Testis (tissue), 2 donors: ENCODE measurements at regions not wholly inside any gene's neighbourhood (a gene's known extent, or its start where the extent isn't known, plus 50 kb on each side); places are given as distances from the start of the nearest gene placed in this dataset.

Source experiments
- DNase-seq: peaks from one replicate; pipeline ENCODE4 v3.0.0-alpha.2; 2019
- H3K27ac ChIP-seq, 2 donors: fragments of 200-600 bp; sonication (generic); one replicate each; pipeline ENCODE4 v1.5.1; 2019
- H3K27me3 ChIP-seq: fragments of 200-600 bp; sonication (generic); one replicate; pipeline ENCODE4 v1.5.1; 2019
- H3K36me3 ChIP-seq: fragments of 200-600 bp; sonication (generic); one replicate; pipeline ENCODE4 v1.5.1; 2017; ENCODE audit warnings: low read depth; ENCODE audit errors: missing control alignments
- H3K4me1 ChIP-seq: fragments of 200-600 bp; sonication (generic); one replicate; pipeline ENCODE4 v1.5.1; 2019
- H3K4me3 ChIP-seq, 2 donors: fragments of 200-600 bp; sonication (generic); one replicate each; pipeline ENCODE4 v1.5.1; 2017 to 2019
- H3K9me3 ChIP-seq: fragments of 200-600 bp; sonication (generic); one replicate; pipeline ENCODE4 v1.5.1; 2017
- POLR2A ChIP-seq: fragments of 450-650 bp; IDR thresholded peaks from one replicate; pipeline ENCODE4 v1.6.1; 2017; ENCODE audit warnings: antibody characterized with exemption, mild to moderate bottlenecking, moderate library complexity
- WGBS, 2 donors: methylation state at CpG; one replicate each; pipeline ENCODE4 v1.1.5; 2018; 5-methylcytosine and 5-hydroxymethylcytosine counted together
- intact Hi-C: fragments of 100-400 bp; cut with DNase I; formaldehyde crosslinking; loops from one replicate; pipeline ENCODE4 v1.15.1; 2023; ENCODE audit warnings: low total_unique reads
- TF ChIP-seq, protein P1 (sequence below), 3 experiments: fragments of 450-650 bp in 2 of 3; fragments of 200-600 bp in 1 of 3; sonication (generic) in 1 of 3; IDR thresholded peaks; one replicate each; pipeline ENCODE4 v1.5.1; 2016 to 2019; ENCODE audit warnings: antibody characterized with exemption in 3 of 3, mild to moderate bottlenecking in 2 of 3, moderate library complexity in 1 of 3

DNA sequence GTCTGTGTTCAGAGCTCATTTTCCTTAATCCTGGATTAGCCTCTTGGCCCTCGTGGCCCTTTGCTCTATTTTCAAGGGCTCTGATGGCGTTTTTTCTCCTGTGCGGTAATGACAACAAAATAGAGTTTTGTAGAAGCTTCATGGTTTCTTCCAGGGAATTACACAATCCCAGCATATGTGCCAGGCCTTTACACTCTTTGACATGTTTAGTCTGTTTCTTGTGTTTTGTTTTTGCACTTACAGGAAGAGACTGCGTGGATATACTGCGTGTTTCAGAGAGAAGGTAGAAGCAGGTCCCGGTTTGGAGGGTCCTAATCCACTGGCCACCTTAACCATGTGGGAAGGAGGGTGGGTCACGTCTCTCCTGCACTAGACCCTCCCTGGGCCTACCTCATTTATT lies 400.2 kb upstream of the IRX4 start:
- H3K36me3 ChIP-seq, result no peaks in the 10 kb centered on the region

DNA sequence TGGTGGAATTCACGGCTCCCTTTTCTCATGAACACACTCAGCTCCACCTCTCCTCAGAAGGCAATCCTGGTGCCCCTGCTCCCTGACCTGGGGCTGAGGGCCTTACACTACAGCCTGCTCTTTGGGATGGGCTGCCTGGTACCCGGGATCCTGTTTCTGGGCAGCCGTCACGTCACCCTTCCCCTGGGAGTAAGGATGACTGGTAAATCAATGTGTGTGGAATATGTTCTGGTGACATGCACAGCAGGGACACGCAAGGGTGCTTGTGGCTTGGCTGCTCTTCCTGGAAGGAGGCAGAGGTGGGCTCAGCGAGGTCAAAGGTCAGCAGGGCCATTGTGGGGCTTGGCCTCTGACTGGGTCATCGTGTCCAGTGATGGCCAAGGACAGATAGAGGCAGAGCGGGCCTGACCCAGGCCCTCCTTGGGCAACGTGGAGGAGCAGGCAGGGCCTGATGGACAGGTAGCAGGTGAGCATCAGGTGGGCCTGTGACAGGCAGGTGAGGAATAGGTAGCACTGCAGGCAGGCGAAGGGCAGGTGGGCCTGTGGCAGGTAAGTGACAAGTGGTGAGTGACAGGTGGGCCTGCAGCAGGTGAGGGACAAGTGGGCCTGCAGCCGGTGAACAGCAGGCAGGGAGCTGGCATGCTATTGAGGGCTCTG lies 399.4 kb upstream of the IRX4 start:
- no peak for DNase-seq
- intact Hi-C loops, result no loop called here
- TF ChIP-seq, protein P1, sequence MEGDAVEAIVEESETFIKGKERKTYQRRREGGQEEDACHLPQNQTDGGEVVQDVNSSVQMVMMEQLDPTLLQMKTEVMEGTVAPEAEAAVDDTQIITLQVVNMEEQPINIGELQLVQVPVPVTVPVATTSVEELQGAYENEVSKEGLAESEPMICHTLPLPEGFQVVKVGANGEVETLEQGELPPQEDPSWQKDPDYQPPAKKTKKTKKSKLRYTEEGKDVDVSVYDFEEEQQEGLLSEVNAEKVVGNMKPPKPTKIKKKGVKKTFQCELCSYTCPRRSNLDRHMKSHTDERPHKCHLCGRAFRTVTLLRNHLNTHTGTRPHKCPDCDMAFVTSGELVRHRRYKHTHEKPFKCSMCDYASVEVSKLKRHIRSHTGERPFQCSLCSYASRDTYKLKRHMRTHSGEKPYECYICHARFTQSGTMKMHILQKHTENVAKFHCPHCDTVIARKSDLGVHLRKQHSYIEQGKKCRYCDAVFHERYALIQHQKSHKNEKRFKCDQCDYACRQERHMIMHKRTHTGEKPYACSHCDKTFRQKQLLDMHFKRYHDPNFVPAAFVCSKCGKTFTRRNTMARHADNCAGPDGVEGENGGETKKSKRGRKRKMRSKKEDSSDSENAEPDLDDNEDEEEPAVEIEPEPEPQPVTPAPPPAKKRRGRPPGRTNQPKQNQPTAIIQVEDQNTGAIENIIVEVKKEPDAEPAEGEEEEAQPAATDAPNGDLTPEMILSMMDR (IDR thresholded peaks at IDR 0.05), result no peak
- 67 to 73% methylated on average over 8 to 11 of the region's 11 CpGs for WGBS, 2 donors
- no peak overlapping the region for H3K27ac ChIP-seq
- H3K9me3 ChIP-seq, result no peaks in the 10 kb centered on the region
- H3K4me3 ChIP-seq, result no peak overlapping the region
- H3K36me3 ChIP-seq, result no peaks in the 10 kb centered on the region
- no peaks in the 10 kb centered on the region for H3K27me3 ChIP-seq
- H3K4me1 ChIP-seq, result no peaks in the 10 kb centered on the region

More for the DNA sequence above, 400.2 kb upstream of the IRX4 start:
- H3K4me1 ChIP-seq, result no peaks in the 10 kb centered on the region
- no peak overlapping the region for H3K4me3 ChIP-seq
- intact Hi-C loops, result no loop called here
- DNase-seq, result no peak
- H3K27ac ChIP-seq, result no peak overlapping the region
- TF ChIP-seq POLR2A, result no peak
- TF ChIP-seq, protein P1 (IDR thresholded peaks at IDR 0.05), result no peak
- H3K27me3 ChIP-seq, result no peaks in the 10 kb centered on the region
- 83 to 87% methylated on average over 7 of the region's 7 CpGs for WGBS, 2 donors
- H3K9me3 ChIP-seq, result no peaks in the 10 kb centered on the region

DNA sequence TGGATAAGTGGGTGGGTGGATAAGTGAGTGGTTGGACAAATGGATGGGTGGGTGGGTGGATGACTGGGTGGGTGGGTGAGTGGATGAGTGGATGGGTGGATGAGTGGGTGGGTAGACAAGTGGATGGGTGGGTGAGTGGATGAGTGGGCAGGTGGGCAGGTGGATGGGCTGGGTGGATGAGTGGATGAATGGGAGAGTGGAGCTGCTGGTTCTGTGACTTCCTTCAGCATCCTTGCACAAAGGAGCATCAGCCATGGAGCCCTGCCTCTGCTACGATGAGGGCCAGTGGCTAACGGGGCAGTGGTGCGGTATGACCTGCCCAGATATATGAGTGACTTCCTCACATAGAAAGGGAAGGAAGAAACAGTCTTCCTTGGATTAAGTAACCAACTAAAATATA lies 398.7 kb upstream of the IRX4 start:
- intact Hi-C loops, result no loop called here
- Histone ChIP-seq H3K4me1 (no peaks in the 10 kb centered on the region), H3K4me3 (no peak overlapping the region), H3K27ac (no peak overlapping the region), H3K36me3 (no peaks in the 10 kb centered on the region), H3K9me3 (no peaks in the 10 kb centered on the region), H3K27me3 (no peaks in the 10 kb centered on the region)
- TF ChIP-seq, protein P1 (IDR thresholded peaks at IDR 0.05), result no peak
- no peak for TF ChIP-seq POLR2A
- 90% methylated on average over 3 of the region's 3 CpGs for WGBS, 2 donors
- no peak for DNase-seq

DNA sequence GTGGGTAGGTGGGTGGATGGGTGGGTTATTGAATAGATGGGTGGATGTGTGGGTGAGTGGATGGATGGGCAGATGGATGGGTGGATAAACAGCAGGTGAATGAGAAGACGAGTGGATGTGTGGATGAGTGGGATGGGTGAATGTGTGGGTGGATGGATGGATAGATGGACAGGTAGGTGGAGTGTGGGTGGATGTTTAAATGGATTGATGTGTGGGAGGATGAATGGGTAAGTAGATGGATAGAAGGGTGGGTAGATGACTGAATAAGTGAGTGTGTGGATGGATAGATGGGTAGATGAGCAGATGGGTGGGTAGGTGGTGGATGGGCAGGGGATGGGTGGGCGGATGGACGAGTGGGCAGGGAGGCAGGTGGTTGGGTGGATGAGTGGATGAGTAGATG lies 397.6 kb upstream of the IRX4 start:
- Histone ChIP-seq H3K4me1 (no peaks in the 10 kb centered on the region), H3K27me3 (no peaks in the 10 kb centered on the region), H3K36me3 (no peaks in the 10 kb centered on the region), H3K27ac (no peak overlapping the region), H3K4me3 (no peak overlapping the region), H3K9me3 (no peaks in the 10 kb centered on the region)
- no peak for TF ChIP-seq POLR2A
- TF ChIP-seq, protein P1 (IDR thresholded peaks at IDR 0.05), result no peak
- WGBS, 2 donors, result 83 to 84% methylated on average over 3 of the region's 3 CpGs
- DNase-seq, result no peak
- intact Hi-C loops, result no loop called here

DNA sequence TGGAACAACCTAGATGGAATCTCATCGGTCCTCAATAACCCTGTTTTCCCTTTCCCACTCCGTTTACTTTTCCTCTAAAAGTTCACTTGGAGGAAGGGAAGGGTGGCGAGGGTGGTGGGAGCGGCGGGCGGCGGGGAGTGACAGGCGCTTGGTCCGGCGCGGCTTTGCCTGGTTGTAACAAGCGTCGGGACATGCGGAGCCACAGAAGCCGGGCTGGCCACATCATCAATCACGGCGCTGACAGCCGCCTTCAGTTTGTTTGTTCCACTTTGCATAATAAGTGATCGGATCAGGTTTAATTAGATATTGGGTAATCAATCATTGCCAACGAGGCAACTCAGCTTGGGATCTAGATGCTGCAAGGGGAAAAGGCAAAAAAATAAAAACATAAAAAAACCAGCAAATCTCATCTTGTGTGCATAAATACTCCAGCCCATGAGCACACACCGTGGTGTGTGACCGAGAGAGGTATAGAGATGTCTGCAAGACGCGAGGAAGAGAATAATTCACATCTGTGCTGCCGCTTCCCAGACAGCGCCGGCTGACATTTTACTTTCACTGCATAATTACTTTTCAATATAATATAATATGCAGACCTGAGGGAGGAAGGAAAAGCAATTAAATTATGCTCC lies 396.2 kb upstream of the IRX4 start:
- no peaks in the 10 kb centered on the region for H3K9me3 ChIP-seq
- intact Hi-C loops, result no loop called here
- no peak for DNase-seq
- H3K27me3 ChIP-seq, result no peaks in the 10 kb centered on the region
- WGBS, 2 donors, result 81 to 82% methylated on average over 27 of the region's 27 CpGs
- H3K4me1 ChIP-seq, result no peaks in the 10 kb centered on the region
- no peak overlapping the region for H3K27ac ChIP-seq
- TF ChIP-seq, protein P1 (IDR thresholded peaks at IDR 0.05), result no peak
- TF ChIP-seq POLR2A, result no peak
- H3K36me3 ChIP-seq, result no peaks in the 10 kb centered on the region
- no peak overlapping the region for H3K4me3 ChIP-seq
